ENCODE measurements at regions not wholly inside any gene's neighbourhood (a gene's known extent, or its start where the extent isn't known, plus 50 kb on each side); places are given as distances from the start of the nearest gene placed in this dataset.

DNA sequence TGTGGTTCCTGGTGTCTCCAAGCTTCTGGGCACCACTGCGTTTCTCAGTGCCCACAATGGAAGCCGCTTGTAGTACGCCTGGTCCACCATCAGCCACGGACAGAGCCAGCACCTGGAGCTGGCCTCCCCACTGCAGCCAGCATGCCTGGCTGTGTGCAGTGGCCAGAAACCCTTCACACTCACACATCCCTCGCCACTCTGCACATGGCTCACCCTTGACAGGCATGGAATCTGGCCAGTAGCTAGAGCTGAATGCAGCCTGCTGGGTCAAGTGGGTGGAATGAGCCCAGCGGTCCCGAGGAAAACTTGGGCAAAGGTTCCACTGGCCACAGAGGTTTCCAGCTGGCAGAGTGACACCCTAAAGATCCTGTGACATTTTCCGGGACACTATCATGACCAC is 146.0 kb upstream of the ADO start:
- TF ChIP-seq EZH2phosphoT487 (IDR thresholded peaks at IDR 0.05; ENCODE audit: low read depth): no peak
- TF ChIP-seq, protein P1, sequence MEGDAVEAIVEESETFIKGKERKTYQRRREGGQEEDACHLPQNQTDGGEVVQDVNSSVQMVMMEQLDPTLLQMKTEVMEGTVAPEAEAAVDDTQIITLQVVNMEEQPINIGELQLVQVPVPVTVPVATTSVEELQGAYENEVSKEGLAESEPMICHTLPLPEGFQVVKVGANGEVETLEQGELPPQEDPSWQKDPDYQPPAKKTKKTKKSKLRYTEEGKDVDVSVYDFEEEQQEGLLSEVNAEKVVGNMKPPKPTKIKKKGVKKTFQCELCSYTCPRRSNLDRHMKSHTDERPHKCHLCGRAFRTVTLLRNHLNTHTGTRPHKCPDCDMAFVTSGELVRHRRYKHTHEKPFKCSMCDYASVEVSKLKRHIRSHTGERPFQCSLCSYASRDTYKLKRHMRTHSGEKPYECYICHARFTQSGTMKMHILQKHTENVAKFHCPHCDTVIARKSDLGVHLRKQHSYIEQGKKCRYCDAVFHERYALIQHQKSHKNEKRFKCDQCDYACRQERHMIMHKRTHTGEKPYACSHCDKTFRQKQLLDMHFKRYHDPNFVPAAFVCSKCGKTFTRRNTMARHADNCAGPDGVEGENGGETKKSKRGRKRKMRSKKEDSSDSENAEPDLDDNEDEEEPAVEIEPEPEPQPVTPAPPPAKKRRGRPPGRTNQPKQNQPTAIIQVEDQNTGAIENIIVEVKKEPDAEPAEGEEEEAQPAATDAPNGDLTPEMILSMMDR (IDR thresholded peaks at IDR 0.05; ENCODE audit: low read depth, low read length): no peak
- Histone ChIP-seq H3K4me3 (ENCODE audit: low read length) (no peak overlapping the region), H3K27me3 (ENCODE audit: low read depth, low read length) (no peaks in the 10 kb centered on the region), H3K4me2 (ENCODE audit: low read length) (no peak overlapping the region), H3K9ac (ENCODE audit: low read length) (no peak overlapping the region), H3K36me3 (replicated peaks; ENCODE audit: low read depth, low read length) (no peaks in the 10 kb centered on the region), H3K27ac (ENCODE audit: low read length) (no peak overlapping the region), H2AFZ (ENCODE audit: low read depth, low read length) (no peak overlapping the region), H3K79me2 (ENCODE audit: low read length) (no peaks in the 10 kb centered on the region), H3K4me1 (ENCODE audit: low read length) (peaks cover 21% of the 10 kb centered on the region), H4K20me1 (ENCODE audit: insufficient read depth, low read length) (no peaks in the 10 kb centered on the region), H3K9me3 (ENCODE audit: insufficient read depth, low read length) (no peaks in the 10 kb centered on the region)

GRCh38 chr10:62661143-62661542 is 143.4 kb upstream of the ADO start:
- no peaks in the 10 kb centered on the region for H4K20me1 ChIP-seq (ENCODE audit: insufficient read depth, low read length)
- no peaks in the 10 kb centered on the region for H3K79me2 ChIP-seq (ENCODE audit: low read length)
- H3K27ac ChIP-seq (ENCODE audit: low read length): no peak overlapping the region
- H3K9ac ChIP-seq (ENCODE audit: low read length): no peak overlapping the region
- H3K4me1 ChIP-seq (ENCODE audit: low read length): no peaks in the 10 kb centered on the region
- no peaks in the 10 kb centered on the region for H3K27me3 ChIP-seq (ENCODE audit: low read depth, low read length)
- H3K9me3 ChIP-seq (ENCODE audit: insufficient read depth, low read length): no peaks in the 10 kb centered on the region
- TF ChIP-seq EZH2phosphoT487 (IDR thresholded peaks at IDR 0.05; ENCODE audit: low read depth): no peak
- TF ChIP-seq, protein P1 (IDR thresholded peaks at IDR 0.05; ENCODE audit: low read depth, low read length): no peak
- H3K4me3 ChIP-seq (ENCODE audit: low read length): no peak overlapping the region
- no peak overlapping the region for H3K4me2 ChIP-seq (ENCODE audit: low read length)
- H3K36me3 ChIP-seq (replicated peaks; ENCODE audit: low read depth, low read length): no peaks in the 10 kb centered on the region
- no peak overlapping the region for H2AFZ ChIP-seq (ENCODE audit: low read depth, low read length)

- H3K4me2 ChIP-seq (ENCODE audit: low read length): no peak overlapping the region
- no peaks in the 10 kb centered on the region for H4K20me1 ChIP-seq (ENCODE audit: insufficient read depth, low read length)
- H3K9me3 ChIP-seq (ENCODE audit: insufficient read depth, low read length): no peaks in the 10 kb centered on the region
- no peak overlapping the region for H2AFZ ChIP-seq (ENCODE audit: low read depth, low read length)
- no peaks in the 10 kb centered on the region for H3K4me1 ChIP-seq (ENCODE audit: low read length)
- H3K4me3 ChIP-seq (ENCODE audit: low read length): no peak overlapping the region
- no peaks in the 10 kb centered on the region for H3K36me3 ChIP-seq (replicated peaks; ENCODE audit: low read depth, low read length)
- H3K27ac ChIP-seq (ENCODE audit: low read length): no peak overlapping the region
- H3K79me2 ChIP-seq (ENCODE audit: low read length): no peaks in the 10 kb centered on the region
- H3K9ac ChIP-seq (ENCODE audit: low read length): no peak overlapping the region
- TF ChIP-seq, protein P1 (IDR thresholded peaks at IDR 0.05; ENCODE audit: low read depth, low read length): no peak
- TF ChIP-seq EZH2phosphoT487 (IDR thresholded peaks at IDR 0.05; ENCODE audit: low read depth): no peak
- H3K27me3 ChIP-seq (ENCODE audit: low read depth, low read length): no peaks in the 10 kb centered on the region
Measured at GRCh38 chr10:62662486-62662885, 142.0 kb upstream of the ADO start.

GRCh38 chr10:62665771-62666170 is 138.7 kb upstream of the ADO start:
- Histone ChIP-seq H3K4me3 (ENCODE audit: low read length) (no peak overlapping the region), H3K79me2 (ENCODE audit: low read length) (no peaks in the 10 kb centered on the region), H3K9ac (ENCODE audit: low read length) (no peak overlapping the region), H3K36me3 (replicated peaks; ENCODE audit: low read depth, low read length) (no peaks in the 10 kb centered on the region), H3K27ac (ENCODE audit: low read length) (no peak overlapping the region), H3K9me3 (ENCODE audit: insufficient read depth, low read length) (no peaks in the 10 kb centered on the region), H3K4me1 (ENCODE audit: low read length) (no peaks in the 10 kb centered on the region), H4K20me1 (ENCODE audit: insufficient read depth, low read length) (no peaks in the 10 kb centered on the region), H3K27me3 (ENCODE audit: low read depth, low read length) (no peaks in the 10 kb centered on the region), H3K4me2 (ENCODE audit: low read length) (no peak overlapping the region), H2AFZ (ENCODE audit: low read depth, low read length) (no peak overlapping the region)
- TF ChIP-seq, protein P1 (IDR thresholded peaks at IDR 0.05; ENCODE audit: low read depth, low read length): no peak
- no peak for TF ChIP-seq EZH2phosphoT487 (IDR thresholded peaks at IDR 0.05; ENCODE audit: low read depth)
